Cardiac septum (tissue), 1 donor: ENCODE measurements at regions not wholly inside any gene's neighbourhood (a gene's known extent, or its start where the extent isn't known, plus 50 kb on each side); places are given as distances from the start of the nearest gene placed in this dataset.
"Not testable (repeated sequence)": the region's sequence is repeated elsewhere in the genome, so short reads cannot be mapped to it uniquely, and the experiment has no call there.

Experiments used
- DNase-seq: peaks from one replicate; pipeline ENCODE4 v3.0.0-alpha.2; 2020; ENCODE audit warnings: low spot score
- intact Hi-C: fragments of 100-400 bp; cut with DNase I; formaldehyde crosslinking; loops from one replicate; pipeline ENCODE4 v1.14.0; 2022
- donor health status: DM: no; HTN: no; CAD: no.

DNA sequence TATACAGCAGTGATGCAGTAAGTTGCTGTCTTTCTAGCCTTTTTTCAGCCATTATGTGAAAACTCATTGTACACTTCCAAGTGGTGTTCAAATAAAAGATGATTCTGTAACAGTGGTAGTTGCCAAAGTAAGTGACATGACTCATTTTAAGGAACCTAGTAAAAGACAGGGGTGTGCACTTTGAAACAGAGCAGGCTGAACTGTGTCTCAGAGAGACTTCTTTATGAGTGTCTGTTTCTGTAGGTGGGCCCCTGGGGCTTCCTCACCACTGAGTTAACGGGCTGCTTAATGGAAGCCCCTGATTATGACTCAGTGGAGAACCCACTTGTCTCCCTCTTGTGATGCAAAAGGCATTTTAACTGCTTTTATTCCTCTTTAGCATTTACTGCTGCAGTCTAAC is 147.3 kb downstream of the PCTP start:
- intact Hi-C loops, result no loop called here
- DNase-seq, result no peak

DNA sequence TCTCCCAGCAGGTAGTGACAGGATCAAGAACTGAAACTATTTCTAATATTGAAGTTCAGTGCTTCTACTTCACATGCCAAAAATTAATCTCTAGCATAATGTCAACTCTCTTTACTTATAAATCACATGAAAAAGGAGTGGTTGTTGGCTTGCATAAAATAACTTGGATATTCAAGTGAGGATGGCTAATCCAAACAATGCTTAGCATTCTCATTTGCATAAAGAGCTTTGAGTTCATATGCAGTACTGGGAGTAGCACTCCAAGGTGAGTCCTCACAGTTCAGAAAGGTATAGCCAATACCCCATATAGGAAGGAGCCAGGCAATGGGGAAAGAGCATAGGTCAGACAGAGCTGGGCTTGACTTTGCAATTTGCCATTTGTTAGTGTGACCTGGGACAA is 149.3 kb downstream of the PCTP start:
- no peak for DNase-seq
- intact Hi-C loops, result no loop called here

DNA sequence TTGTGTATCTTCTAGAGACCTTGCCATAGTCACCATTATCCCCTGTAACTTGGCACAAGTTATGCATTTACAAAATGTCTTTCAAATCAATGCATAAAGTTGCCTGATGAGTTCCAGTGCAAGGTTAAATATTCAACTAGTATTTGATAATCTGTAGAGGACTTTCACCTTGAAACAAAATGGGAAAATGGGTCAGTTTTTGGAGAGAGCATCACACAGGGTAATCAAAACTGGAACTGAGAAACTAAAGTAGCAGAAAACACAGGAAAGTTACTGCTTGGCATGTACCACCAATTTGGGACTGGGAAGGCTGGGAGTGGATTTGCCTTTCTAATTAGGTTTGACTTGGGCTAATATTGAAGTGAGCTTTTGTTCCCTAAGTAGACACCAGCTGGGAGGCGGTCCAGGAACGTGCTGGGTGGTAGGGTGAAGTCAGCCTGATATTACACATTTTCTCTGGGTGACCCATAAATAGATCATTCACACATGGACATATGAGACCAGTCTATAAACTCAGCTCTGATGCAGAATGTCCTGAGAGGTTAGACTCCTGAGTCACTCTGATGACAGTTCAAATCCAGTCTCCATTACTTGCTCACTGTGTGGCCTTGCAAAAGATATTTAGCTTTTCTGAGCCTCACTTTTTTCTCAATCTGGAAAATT is 152.3 kb downstream of the PCTP start:
- DNase-seq, result no peak
- intact Hi-C loops, result no loop called here

DNA sequence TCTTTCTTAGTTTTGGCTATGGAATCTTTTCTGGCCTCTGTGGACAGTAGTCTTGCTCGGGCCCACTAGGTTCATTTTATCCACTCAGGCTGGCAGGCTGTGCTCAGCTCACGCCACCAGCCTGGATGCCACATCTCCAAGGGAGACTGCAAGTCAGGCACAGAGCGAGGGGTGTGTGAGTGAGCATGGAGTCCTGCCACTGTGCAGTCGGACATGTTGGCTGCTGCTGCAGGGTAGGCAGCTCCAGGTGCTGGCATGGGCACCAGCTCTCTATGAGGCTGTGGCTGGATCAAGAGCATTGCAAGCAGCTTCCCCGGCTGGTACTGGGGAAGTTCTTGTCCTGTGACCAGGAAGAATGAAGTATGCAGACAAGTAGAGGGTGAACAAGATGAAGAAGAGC is 158.9 kb downstream of the PCTP start:
- DNase-seq, result no peak
- intact Hi-C loops, result no loop called here

DNA sequence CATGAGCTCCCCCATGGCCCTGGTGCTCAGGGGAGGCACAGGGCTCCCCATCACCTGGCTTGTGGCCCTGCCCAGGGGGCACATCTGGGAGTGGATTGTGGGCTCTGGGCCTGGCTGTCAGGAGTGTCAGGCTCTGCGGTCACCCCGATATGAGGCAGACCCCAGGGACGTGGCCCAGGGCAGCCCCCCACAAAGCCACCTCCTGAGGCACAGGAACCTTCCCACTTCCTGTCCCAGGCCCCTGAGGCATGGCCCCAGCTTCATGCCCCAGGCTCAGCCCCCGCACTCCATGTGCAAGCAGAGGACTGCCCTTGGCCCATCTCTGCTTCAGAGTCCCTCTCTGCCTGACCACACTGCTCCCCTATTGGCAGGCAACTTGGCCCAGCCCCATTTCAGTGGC is 160.3 kb downstream of the PCTP start:
- intact Hi-C loops, result no loop called here
- DNase-seq, result no peak

DNA sequence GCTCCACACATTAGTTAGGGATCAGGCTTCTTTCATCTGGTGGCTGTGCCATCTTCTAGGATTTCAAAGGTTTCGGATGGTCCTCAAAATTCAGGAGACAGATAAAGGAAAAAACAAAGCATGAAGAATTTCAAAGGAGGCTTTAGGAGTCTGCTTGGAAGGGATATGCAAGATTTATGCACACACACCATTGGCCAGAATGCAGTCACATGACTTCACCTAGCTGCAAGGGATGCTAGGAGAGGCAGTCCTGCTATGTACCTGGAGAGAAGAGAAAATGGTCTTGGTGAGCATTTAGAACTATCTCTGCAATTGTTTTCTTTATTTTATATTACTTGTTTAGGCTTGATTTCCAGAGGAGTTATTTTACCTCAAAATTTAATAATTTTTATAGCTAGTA is 174.6 kb downstream of the PCTP start:
- intact Hi-C loops, result no loop called here
- no peak for DNase-seq

DNA sequence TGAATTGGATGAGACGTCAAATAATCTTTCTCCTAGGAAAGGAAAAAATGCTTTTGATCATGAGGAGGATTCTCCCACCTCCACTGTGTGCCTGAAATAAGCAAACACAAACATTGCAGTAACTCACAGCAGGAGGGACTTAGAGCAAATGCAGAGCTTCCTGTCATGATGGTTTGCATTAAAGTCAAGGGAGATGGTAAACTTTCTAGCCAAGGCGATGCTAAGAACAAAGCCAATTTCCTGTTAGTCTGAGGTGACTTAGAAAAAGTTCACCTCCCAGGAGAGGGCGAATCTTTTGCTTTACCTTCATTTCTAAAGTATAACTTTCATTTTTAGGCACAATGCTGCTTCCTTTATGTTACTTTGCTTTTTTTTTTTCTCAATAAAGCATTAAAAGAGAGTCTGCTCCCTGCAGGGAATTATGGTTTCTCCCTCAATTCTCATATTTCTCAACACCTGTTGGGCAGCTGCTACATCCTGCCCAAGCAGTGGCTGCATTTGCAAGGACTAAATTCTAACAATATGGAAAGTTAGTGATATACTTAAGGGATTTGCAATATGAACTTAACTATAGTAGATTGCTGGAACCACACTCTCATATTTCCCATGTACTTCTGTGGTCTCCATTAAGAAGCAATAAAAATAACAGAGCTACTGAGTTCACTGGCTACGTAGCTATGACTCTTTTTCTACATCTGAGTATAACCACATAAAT is 175.6 kb downstream of the PCTP start:
- intact Hi-C loops, result no loop called here
- no peak for DNase-seq

DNA sequence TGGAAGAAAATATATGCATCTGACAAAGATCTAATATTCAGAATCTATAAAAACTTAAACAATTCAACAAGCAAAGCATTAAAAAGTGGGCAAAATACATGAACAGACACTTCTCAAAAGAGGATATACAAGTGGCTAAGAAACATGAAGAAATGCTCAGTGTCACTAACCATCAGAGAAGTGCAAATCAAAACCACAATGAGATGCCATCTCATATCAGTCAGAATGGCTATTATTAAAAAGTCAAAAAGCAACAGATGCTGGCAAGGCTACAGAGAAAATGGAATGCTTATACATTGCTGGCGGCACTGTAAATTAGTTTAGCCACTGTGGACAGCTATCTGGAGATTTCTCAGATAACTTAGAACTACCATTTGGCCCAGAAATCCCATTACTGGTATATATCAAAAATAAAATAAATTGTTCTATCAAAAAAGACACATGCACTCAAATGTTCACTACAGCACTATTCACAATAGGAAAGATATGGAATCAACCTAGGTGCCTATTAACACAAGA is 179.5 kb downstream of the PCTP start:
- intact Hi-C loops, result no loop called here
- no peak for DNase-seq

DNA sequence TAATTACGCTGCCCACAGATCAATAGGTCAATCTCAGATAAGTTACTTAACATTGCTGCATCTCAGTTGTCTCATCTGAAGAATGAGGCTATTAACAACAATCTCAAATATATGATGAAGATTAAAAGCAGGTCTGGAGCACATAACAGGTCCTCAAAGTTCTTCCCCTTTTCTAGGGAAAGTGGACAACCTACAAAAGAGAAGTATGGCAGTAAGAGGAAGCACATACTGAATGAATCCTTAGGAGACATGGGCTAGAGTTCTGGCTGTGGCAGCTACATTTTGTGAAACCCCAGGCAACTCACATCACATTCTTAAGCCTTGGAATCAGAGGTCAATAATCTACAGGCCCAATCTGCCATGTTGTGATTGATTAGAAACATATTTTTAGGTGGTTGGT is 180.6 kb downstream of the PCTP start:
- DNase-seq, result no peak
- intact Hi-C loops, result no loop called here

DNA sequence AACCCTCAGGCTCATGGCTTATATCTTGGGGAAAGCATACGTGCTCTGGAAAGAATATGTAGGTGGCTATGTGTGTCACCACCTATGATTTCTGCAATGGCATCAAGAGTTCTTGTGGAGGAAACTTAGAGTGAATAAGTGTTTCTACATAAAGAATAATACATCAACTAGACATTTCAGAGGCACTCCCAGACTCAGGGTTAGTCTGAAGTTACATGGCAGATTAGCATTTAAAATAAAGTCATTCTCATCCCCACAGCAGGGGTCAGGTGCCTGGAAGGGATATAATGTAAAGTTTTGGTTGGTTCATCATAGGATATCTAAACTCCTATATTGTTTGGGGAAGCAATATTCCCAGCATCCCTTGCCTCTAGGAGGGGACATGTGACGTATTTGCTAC is 182.1 kb downstream of the PCTP start:
- DNase-seq, result no peak
- intact Hi-C loops, result no loop called here

DNA sequence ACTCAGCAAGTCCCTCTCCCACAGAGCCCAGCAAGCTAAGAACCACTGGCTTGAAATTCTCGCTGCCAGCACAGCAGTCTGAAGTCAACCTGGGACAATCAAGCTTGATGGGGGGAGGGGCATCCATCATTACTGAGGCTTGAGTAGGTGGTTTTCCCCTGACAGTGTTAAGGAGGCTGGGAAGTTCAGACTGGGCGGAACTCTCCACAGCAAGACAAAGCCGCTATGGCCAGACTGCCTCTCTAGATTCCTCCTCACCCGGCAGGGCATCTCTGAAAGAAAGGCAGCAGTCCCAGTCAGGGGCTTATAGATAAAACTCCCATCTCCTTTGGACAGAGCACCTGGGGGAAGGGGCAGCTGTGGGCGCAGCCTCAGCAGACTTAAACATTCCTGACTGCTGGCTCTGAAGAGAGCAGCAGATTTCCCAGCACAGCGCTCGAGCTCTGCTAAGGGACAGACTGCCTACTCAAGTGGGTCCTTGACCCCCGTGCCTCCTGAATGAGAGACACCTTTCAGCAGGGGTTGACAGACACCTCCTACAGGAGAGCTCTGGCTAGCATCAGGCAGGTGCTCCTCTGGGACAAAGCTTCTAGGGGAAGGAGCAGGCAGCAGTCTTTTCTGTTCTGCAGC is 188.4 kb downstream of the PCTP start:
- DNase-seq, result not testable (repeated sequence)

DNA sequence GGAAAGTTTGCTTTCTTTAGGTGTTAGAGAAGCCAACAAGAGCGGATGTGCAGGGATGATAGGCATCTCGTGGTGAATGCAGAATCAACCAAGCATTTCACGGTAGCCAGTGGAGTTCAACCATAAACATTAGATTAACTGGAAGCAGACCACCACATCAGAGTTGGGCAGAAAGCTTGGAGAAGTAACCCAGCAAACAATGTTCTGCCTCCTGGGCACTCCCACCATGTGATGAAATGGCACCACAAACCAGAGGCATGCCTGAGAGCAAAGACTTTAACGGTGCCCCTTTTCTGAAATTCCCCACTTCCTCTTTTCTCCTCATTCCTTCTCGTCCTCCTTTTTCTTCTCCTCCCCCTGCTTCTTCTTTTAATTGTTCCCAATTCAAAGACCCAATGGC is 193.5 kb upstream of the ANKFN1 start:
- intact Hi-C loops, result loop anchor here (2.0 kb wide), 1 partner anchor 41 kb away; no protein-coding TSS in a partner anchor

More for the DNA sequence above, 188.4 kb downstream of the PCTP start:
- intact Hi-C loops, result not testable (repeated sequence)

DNA sequence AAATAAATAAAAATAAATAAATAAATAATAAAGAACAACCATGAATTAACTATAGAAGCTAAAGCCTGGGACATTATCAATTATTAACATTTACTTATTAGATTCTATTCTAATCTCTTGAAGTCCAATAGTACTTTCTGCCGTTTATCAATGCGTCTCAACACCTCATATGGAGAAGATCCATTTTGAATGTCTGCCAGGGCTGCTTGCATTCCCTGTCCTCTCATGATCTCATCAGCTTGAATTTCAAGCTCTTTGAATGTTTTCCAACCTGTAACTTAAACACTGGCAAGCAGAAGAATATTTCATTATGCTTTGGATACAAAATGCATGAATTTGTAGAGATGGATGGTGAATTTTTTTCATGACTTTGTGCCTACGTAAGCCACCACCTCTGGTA is 191.9 kb upstream of the ANKFN1 start:
- no peak for DNase-seq
- intact Hi-C loops, result loop anchor here (2.0 kb wide), 1 partner anchor 39 kb away; no protein-coding TSS in a partner anchor

More for the DNA sequence above, 193.5 kb upstream of the ANKFN1 start:
- no peak for DNase-seq

DNA sequence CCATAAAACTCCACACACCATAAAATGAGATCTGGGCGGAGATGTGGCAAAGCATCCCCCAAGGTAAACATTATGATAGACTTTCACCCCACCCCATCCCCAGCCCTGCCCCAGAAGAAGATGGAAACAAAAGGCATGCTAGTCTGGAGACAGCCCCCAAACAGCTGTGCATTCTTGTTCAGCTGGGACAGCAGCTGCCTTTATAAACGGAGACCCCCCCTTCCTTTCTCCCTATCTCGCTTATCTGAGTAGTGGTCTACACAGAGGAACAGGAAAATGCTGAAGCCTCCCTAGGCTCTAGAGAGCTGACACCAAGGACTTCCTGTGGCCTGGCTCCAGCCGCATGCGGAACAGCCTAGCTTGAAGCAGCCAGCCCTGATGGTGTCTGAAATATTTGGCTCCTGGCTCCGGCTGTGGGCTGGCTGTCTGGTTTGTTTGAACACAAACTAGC is 190.3 kb upstream of the ANKFN1 start:
- DNase-seq, result no peak
- intact Hi-C loops, result no loop called here

DNA sequence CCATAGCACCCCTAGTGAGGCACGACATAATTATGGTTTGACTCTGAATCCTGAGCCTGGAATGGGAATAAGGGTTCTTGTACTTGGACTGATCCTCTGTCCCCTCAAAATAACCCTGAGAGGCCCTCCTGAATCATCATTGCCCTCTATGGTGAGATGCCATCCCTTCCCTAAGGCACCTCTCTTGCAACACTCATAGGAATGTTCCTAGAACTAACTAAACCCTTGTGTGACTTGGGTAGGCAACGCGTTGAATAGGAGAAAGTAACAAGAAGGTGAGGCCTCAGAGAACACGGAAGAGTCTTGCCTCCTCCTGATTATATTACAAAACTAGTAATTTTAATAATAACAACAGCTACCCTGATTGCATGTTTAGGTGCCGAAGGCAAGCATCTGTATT is 189.1 kb upstream of the ANKFN1 start:
- DNase-seq, result no peak
- intact Hi-C loops, result no loop called here

DNA sequence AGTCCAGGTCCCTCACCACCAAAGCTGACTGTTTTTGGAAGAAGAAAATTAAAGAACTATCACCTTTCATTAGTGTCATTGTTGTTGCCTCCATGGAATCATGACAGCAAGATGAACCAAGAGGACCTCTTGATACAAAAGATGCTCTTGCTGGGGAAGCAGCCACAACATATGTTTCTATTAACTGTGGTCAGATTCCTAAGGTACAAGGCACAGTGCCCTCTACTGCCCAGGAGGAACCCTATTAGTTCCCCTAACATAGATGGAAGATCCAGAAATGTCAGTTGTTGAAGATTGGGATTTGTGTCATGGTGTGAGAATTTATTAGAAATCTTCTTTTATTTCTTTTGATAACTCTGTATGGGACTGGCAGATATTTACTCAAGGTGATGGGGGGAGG is 188.2 kb upstream of the ANKFN1 start:
- DNase-seq, result no peak
- intact Hi-C loops, result no loop called here

DNA sequence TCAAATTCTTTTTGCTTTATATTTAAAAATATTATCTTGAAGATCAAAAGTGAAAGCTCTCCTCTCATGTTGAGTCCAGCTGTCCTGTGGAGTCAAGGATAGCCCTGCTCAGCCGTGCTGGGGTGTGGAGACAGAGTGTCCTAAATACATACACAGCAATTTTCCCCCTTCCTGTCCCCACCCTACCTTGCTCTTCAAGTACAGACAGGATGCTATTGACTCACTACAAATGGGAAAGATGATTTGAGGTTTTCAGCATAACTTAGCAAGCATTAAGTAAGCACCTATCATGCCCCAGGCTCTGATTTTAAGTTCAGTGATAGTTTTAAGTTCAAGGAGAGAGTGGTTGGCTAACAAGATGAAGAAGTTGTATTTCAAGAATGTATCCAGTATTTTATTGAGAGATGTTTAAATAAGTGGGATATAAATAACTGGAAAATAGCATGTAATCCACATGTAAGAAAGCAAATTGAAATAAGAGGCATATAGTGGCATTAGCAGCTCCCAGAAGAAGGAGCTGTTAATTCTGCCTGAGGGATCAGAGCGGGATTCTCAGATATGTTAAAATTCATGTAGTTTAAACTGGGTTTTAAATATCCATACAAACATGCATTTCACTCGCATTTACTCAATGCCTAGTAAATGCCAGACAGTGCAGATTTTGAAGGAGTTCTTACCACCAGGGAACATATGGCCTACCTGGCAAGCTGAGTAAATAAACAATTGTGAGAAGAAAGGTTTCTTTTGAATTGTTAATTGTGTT is 183.5 kb upstream of the ANKFN1 start:
- intact Hi-C loops, result no loop called here
- DNase-seq, result no peak

DNA sequence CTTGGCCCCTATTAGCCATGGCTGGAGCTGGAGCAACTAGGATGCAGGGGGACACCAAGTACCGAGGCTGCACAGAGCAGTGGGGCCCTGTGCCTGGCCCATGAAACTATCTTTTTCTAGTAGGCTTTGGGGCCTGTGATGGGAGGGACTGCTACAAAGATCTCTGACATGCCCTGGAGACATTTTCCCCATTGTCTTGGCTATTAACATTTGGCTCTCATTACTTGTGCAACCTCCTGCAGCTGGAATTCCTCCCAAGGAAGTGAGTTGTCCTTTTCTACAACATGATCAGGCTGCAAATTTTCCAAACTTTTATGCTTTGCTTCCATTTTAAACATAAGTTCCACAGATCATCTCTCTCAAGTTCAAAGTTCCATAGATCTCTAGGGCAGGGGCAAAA is 174.7 kb upstream of the ANKFN1 start:
- intact Hi-C loops, result no loop called here

DNA sequence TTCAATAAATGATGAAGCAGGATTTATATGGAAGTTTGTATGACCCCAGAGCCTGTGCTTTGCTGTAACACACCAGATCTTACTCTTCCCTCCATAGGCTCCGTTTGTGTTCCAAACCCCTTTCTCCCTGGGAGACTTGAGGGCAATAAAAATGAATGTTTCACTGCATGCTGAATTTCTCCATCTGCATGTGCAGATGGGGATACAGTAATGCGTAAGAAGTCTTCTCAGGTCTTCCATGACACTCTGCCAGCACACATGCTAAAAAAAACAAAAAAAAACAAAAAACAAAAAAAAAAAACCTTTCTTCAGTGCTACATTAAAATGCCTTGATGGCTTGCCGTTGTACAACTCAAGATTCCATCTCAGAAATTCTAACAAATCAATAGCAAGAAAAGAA is 170.2 kb upstream of the ANKFN1 start:
- DNase-seq, result no peak
- intact Hi-C loops, result no loop called here

More for the DNA sequence above, 174.7 kb upstream of the ANKFN1 start:
- DNase-seq, result no peak

DNA sequence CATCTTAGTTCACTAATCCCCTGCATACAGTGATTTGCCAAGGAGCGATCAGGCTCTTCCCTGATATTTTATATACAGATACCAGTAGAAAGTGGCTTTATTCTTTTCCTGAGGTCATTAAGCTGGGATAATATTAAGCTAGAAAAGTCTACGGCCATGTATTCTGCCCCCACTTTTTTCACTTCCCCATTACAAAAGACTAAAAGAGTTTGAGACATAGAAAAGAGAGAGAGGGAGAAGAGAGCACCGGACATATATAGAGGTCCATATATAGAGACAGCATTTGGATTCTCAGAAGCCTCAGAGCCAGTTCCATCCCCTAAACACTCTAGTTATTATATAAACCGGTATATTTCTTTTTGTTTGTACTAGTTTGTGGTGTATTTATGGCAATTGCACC is 166.5 kb upstream of the ANKFN1 start:
- DNase-seq, result no peak

More for the DNA sequence above, 166.5 kb upstream of the ANKFN1 start:
- intact Hi-C loops, result no loop called here
